ENCODE measurements at regions not wholly inside any gene's neighbourhood (a gene's known extent, or its start where the extent isn't known, plus 50 kb on each side); places are given as distances from the start of the nearest gene placed in this dataset.

GRCh38 chr5:82624062-82624461, 345.9 kb upstream of the RPS23 start:
- no peak for TF ChIP-seq SIN3A (IDR thresholded peaks at IDR 0.05; ENCODE audit: borderline replicate concordance, low read depth, low read length)
- no peak for TF ChIP-seq CTCF (CRISPR knock-in tag; IDR thresholded peaks at IDR 0.05)
- no peak for TF ChIP-seq SRF (IDR thresholded peaks at IDR 0.05; ENCODE audit: low read depth, low read length)
- no peak for TF ChIP-seq NFIB (CRISPR knock-in tag; IDR thresholded peaks at IDR 0.05; ENCODE audit: borderline replicate concordance)
- no peak for TF ChIP-seq ZBTB40 (IDR thresholded peaks at IDR 0.05)
- TF ChIP-seq ZBTB40 (CRISPR knock-in tag; IDR thresholded peaks at IDR 0.05), result no peak
- TF ChIP-seq ZNF558 (CRISPR knock-in tag; IDR thresholded peaks at IDR 0.05; ENCODE audit: borderline replicate concordance), result no peak
- TF ChIP-seq GTF2F1 (IDR thresholded peaks at IDR 0.05; ENCODE audit: low read length), result no peak
- no peak for TF ChIP-seq ATRX (CRISPR knock-in tag; IDR thresholded peaks at IDR 0.05; ENCODE audit: borderline replicate concordance)

All from HepG2 (cell line).